ENCODE measurements at regions not wholly inside any gene's neighbourhood (a gene's known extent, or its start where the extent isn't known, plus 50 kb on each side); places are given as distances from the start of the nearest gene placed in this dataset.

GRCh38 chr10:108663587-108663986 is 1259.7 kb downstream of the XPNPEP1 start:
- no peak overlapping the region for H3K4me2 ChIP-seq (ENCODE audit: low read length)
- TF ChIP-seq POLR2A (IDR thresholded peaks at IDR 0.05; ENCODE audit: borderline replicate concordance, extremely low read depth, insufficient read depth, insufficient read length) (no peak), CTCF (IDR thresholded peaks at IDR 0.05 in 2 of 3, conservative IDR thresholded peaks at IDR 0.05 in 1 of 3; ENCODE audit: borderline replicate concordance in 1 of 3, insufficient read depth in 1 of 3, low read depth in 2 of 3, low read length in 2 of 3) (no peak)
- H4K20me1 ChIP-seq (ENCODE audit: insufficient read depth), result no peaks in the 10 kb centered on the region
- no TSS peak for BruUV-seq (replicated peaks)
- H3K79me2 ChIP-seq (ENCODE audit: insufficient read depth, low read length), result no peaks in the 10 kb centered on the region
- no peak for ATAC-seq
- H3K9me3 ChIP-seq (ENCODE audit: control insufficient read depth in 1 of 2, insufficient read depth in 1 of 2, low read depth in 1 of 2, low read length in 2 of 2), result peaks cover 11 to 45% of the 10 kb centered on the region in 2 experiments; a peak in 2 of 4 replicates
- no peak for DNase-seq (ENCODE audit: low read depth, low spot score)
- intact Hi-C loops (cut with micrococcal nuclease), result no loop called here
- H3K9ac ChIP-seq (ENCODE audit: low read length), result no peak overlapping the region
- no peak overlapping the region for H2AFZ ChIP-seq (ENCODE audit: low read depth, low read length, poor library complexity, severe bottlenecking)
- no peaks in the 10 kb centered on the region for H3K4me1 ChIP-seq (ENCODE audit: control insufficient read depth in 1 of 2, insufficient read depth in 2 of 2, low read length in 2 of 2)
- no peaks in the 10 kb centered on the region for H3K27me3 ChIP-seq (ENCODE audit: insufficient read depth, low read length)
- CTCF ChIA-PET, result no interaction called here
- POLR2A ChIA-PET, result no interaction called here
- RAD21 ChIA-PET (ENCODE audit: low non-redundant PET in 1 of 2, low total read pairs in 2 of 2, uncharacterized antibody in 2 of 2, unreplicated experiment in 2 of 2), result no interaction called here
- no peaks in the 10 kb centered on the region for H3K9me2 ChIP-seq (ENCODE audit: insufficient read depth)
- H3K27ac ChIP-seq (ENCODE audit: low read depth, low read length), result no peak overlapping the region
- no peaks in the 10 kb centered on the region for H3K36me3 ChIP-seq (ENCODE audit: control insufficient read depth in 1 of 2, insufficient read depth in 2 of 2, low read length in 2 of 2)
- H3K4me3 ChIP-seq (replicated peaks in 1 of 2; ENCODE audit: low read depth in 1 of 2, low read length in 2 of 2), result no peak overlapping the region

- ChIA-PET CTCF (no interaction called here), RAD21 (ENCODE audit: low non-redundant PET in 1 of 2, low total read pairs in 2 of 2, uncharacterized antibody in 2 of 2, unreplicated experiment in 2 of 2) (no interaction called here), POLR2A (no interaction called here)
- H3K36me3 ChIP-seq (ENCODE audit: control insufficient read depth in 1 of 2, insufficient read depth in 2 of 2, low read length in 2 of 2), result no peaks in the 10 kb centered on the region
- intact Hi-C loops (cut with micrococcal nuclease), result no loop called here
- H2AFZ ChIP-seq (ENCODE audit: low read depth, low read length, poor library complexity, severe bottlenecking), result no peak overlapping the region
- ATAC-seq (no peak), DNase-seq (ENCODE audit: low read depth, low spot score) (no peak)
- no peaks in the 10 kb centered on the region for H3K79me2 ChIP-seq (ENCODE audit: insufficient read depth, low read length)
- no peaks in the 10 kb centered on the region for H4K20me1 ChIP-seq (ENCODE audit: insufficient read depth)
- no peak overlapping the region for H3K27ac ChIP-seq (ENCODE audit: low read depth, low read length)
- TF ChIP-seq MAX (IDR thresholded peaks at IDR 0.05) (no peak), TCF7L2 (IDR thresholded peaks at IDR 0.05; ENCODE audit: borderline replicate concordance, extremely low read depth, insufficient read depth, insufficient read length) (no peak), FOSL1 (IDR thresholded peaks at IDR 0.05; ENCODE audit: low read depth) (no peak), YY1 (IDR thresholded peaks at IDR 0.05; ENCODE audit: extremely low read depth, insufficient replicate concordance, low read depth, low read length) (no peak)
- no peak overlapping the region for H3K9ac ChIP-seq (ENCODE audit: low read length)
- H3K9me2 ChIP-seq (ENCODE audit: insufficient read depth), result no peaks in the 10 kb centered on the region
- H3K9me3 ChIP-seq (ENCODE audit: control insufficient read depth in 1 of 2, insufficient read depth in 1 of 2, low read depth in 1 of 2, low read length in 2 of 2), result peaks cover 11 to 47% of the 10 kb centered on the region in 2 experiments; a peak in 2 of 4 replicates
- no peaks in the 10 kb centered on the region for H3K4me1 ChIP-seq (ENCODE audit: control insufficient read depth in 1 of 2, insufficient read depth in 2 of 2, low read length in 2 of 2)
- no peak overlapping the region for H3K4me3 ChIP-seq (replicated peaks in 1 of 2; ENCODE audit: low read depth in 1 of 2, low read length in 2 of 2)
- H3K27me3 ChIP-seq (ENCODE audit: insufficient read depth, low read length), result no peaks in the 10 kb centered on the region
- no TSS peak for BruUV-seq (replicated peaks)
- H3K4me2 ChIP-seq (ENCODE audit: low read length), result no peak overlapping the region
Observed at GRCh38 chr10:108662975-108663374, 1260.3 kb downstream of the XPNPEP1 start.

Data from HCT116 (cell line).